Panc1 (cell line): ENCODE measurements at regions not wholly inside any gene's neighbourhood (a gene's known extent, or its start where the extent isn't known, plus 50 kb on each side); places are given as distances from the start of the nearest gene placed in this dataset.

Source experiments
- ATAC-seq: fragments of 200-7000 bp; cut with Tn5 transposase; 2 replicates; pipeline ENCODE4 v1.9.1; 2020; ENCODE audit warnings: mild to moderate bottlenecking, moderate library complexity
- BruUV-seq: library from RNA; stranded (reverse); fragments of 400-500 nt; replicated peaks from 2 replicates; lab custom pipeline; 2021; lab: Mats Ljungman, UMichigan
- CTCF ChIA-PET: fragments of 300-600 bp; sonication (Branson Sonifier 250); formaldehyde crosslinking; loops from one replicate; lab custom pipeline; 2022; ENCODE audit warnings: antibody characterized with exemption; lab: Charles Lee
- POLR2A ChIA-PET: fragments of 300-600 bp; sonication (Branson Sonifier 250); formaldehyde crosslinking; loops from one replicate; lab custom pipeline; 2022; ENCODE audit warnings: antibody characterized with exemption; lab: Charles Lee
- DNase-seq: peaks from one replicate; pipeline ENCODE4 v3.0.0-alpha.2; 2010; ENCODE audit warnings: low read depth, low spot score
- H3K27ac ChIP-seq: 2 replicates; pipeline ENCODE4 v1.5.1; 2011; ENCODE audit warnings: mild to moderate bottlenecking, low read length, inconsistent platforms
- H3K27me3 ChIP-seq: fragments of 200-500 bp; sonication (Bioruptor generic); 2 replicates; pipeline ENCODE4 v1.6.0; 2014; ENCODE audit warnings: low read length, inconsistent platforms; ENCODE audit not compliant: control insufficient read depth, insufficient read depth
- H3K36me3 ChIP-seq: fragments of 200-500 bp; sonication (Bioruptor generic); 2 replicates; pipeline ENCODE4 v1.5.1; 2014; ENCODE audit warnings: inconsistent platforms, mild to moderate bottlenecking, low read length, moderate library complexity; ENCODE audit not compliant: control insufficient read depth, insufficient read depth
- H3K4me1 ChIP-seq: 2 replicates; pipeline ENCODE4 v1.5.1; 2011; ENCODE audit warnings: inconsistent platforms, mild to moderate bottlenecking, low read length, moderate library complexity; ENCODE audit not compliant: control insufficient read depth, insufficient read depth
- H3K4me3 ChIP-seq, 2 experiments: 2 replicates each; pipeline ENCODE4 v1.5.1; 2011 to 2012; ENCODE audit warnings: low read depth in 2 of 2, low read length in 2 of 2, mild to moderate bottlenecking in 2 of 2, inconsistent platforms in 1 of 2, moderate library complexity in 1 of 2
- H3K9me3 ChIP-seq: fragments of 200-500 bp; sonication (Bioruptor generic); 2 replicates; pipeline ENCODE4 v1.5.1; 2014; ENCODE audit warnings: low read depth, mild to moderate bottlenecking, inconsistent platforms, low read length, moderate library complexity; ENCODE audit not compliant: control insufficient read depth, insufficient read depth
- CTCF ChIP-seq: fragments of 450-650 bp; IDR thresholded peaks from 2 replicates; pipeline ENCODE4 v1.5.1; 2017; ENCODE audit warnings: mild to moderate bottlenecking
- POLR2AphosphoS5 ChIP-seq: IDR thresholded peaks from 2 replicates; pipeline ENCODE4 v1.6.1; 2012; ENCODE audit warnings: mild to moderate bottlenecking, low read depth, low read length, moderate library complexity
- REST ChIP-seq, 2 experiments: IDR thresholded peaks; 2 replicates each; pipeline ENCODE4 v1.6.1; 2011 to 2012; ENCODE audit warnings: low read depth in 2 of 2, control low read depth in 1 of 2, low read length in 1 of 2, mild to moderate bottlenecking in 1 of 2, moderate library complexity in 1 of 2; ENCODE audit not compliant: insufficient read depth in 1 of 2
- SIN3A ChIP-seq: IDR thresholded peaks from 2 replicates; pipeline ENCODE4 v1.6.1; 2012; ENCODE audit warnings: low read depth, mild to moderate bottlenecking, low read length, moderate library complexity, borderline replicate concordance; ENCODE audit not compliant: insufficient read depth
- TCF7L2 ChIP-seq: IDR thresholded peaks from 2 replicates; pipeline ENCODE4 v1.6.1; 2011; ENCODE audit warnings: mild to moderate bottlenecking, low read depth, low read length, inconsistent platforms
- in situ Hi-C: cut with HindIII; loops from 2 replicates; pipeline ENCODE4 v1.10.0; 2016; ENCODE audit warnings: low sequenced_read_pairs, low pct_unique_long_range_greater_than_20kb
- intact Hi-C: fragments of 100-400 bp; cut with micrococcal nuclease; formaldehyde crosslinking; loops from one replicate; pipeline ENCODE4 v1.10.0; 2022; ENCODE audit not compliant: unreplicated experiment

GRCh38 chr9:23050548-23050947 is 603.9 kb downstream of the DMRTA1 start:
- in situ Hi-C loops = no loop called here
- ATAC-seq (no peak), DNase-seq (no peak)
- Histone ChIP-seq H3K27me3 (no peaks in the 10 kb centered on the region), H3K4me3 (no peak overlapping the region), H3K4me1 (no peaks in the 10 kb centered on the region), H3K27ac (no peak overlapping the region), H3K36me3 (no peaks in the 10 kb centered on the region), H3K9me3 (no peaks in the 10 kb centered on the region)
- ChIA-PET POLR2A (no interaction called here), CTCF (no interaction called here)
- TF ChIP-seq SIN3A (no peak), REST (IDR thresholded peaks at IDR 0.05; ENCODE audit: insufficient read depth in 1 of 2, low read depth in 2 of 2, low read length in 1 of 2) (no peak), CTCF (no peak), POLR2AphosphoS5 (no peak), TCF7L2 (no peak)
- BruUV-seq = no TSS peak
- intact Hi-C loops = no loop called here

GRCh38 chr9:23073136-23073535 is 626.5 kb downstream of the DMRTA1 start:
- Histone ChIP-seq H3K4me1 (no peaks in the 10 kb centered on the region), H3K27ac (no peak overlapping the region), H3K27me3 (no peaks in the 10 kb centered on the region), H3K4me3 (no peak overlapping the region), H3K36me3 (no peaks in the 10 kb centered on the region), H3K9me3 (no peaks in the 10 kb centered on the region)
- intact Hi-C loops (no loop called here), in situ Hi-C loops (no loop called here)
- ChIA-PET POLR2A (no interaction called here), CTCF (no interaction called here)
- DNase-seq = no peak
- TF ChIP-seq REST (IDR thresholded peaks at IDR 0.05; ENCODE audit: insufficient read depth in 1 of 2, low read depth in 2 of 2, low read length in 1 of 2) (no peak), CTCF (no peak), POLR2AphosphoS5 (no peak), SIN3A (no peak), TCF7L2 (no peak)
- BruUV-seq = no TSS peak
- ATAC-seq = no peak
